ENCODE measurements at regions not wholly inside any gene's neighbourhood (a gene's known extent, or its start where the extent isn't known, plus 50 kb on each side); places are given as distances from the start of the nearest gene placed in this dataset.

DNA sequence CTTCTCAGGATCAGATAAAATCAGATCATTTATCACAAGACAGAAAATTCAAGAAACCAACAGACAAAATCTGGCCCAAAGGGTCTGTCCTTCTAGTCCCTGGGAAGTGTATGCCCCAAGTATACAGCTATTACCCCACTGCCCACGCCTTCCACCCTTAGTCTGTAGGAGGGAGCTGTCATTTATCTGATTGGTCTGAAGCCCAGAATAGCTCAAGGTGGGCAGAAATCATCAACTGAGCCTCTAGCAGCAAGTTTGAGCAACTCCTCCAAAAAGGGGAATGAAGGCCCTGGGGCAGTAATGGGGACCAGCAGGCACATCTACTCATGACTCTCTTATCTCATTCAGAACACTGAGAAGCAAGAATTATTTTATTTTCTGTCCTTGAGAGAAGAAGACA is 126.9 kb downstream of the MATN1 start:
- H3K4me3 ChIP-seq (ENCODE audit: low read depth, low read length), result no peak overlapping the region
- TF ChIP-seq, protein P1, sequence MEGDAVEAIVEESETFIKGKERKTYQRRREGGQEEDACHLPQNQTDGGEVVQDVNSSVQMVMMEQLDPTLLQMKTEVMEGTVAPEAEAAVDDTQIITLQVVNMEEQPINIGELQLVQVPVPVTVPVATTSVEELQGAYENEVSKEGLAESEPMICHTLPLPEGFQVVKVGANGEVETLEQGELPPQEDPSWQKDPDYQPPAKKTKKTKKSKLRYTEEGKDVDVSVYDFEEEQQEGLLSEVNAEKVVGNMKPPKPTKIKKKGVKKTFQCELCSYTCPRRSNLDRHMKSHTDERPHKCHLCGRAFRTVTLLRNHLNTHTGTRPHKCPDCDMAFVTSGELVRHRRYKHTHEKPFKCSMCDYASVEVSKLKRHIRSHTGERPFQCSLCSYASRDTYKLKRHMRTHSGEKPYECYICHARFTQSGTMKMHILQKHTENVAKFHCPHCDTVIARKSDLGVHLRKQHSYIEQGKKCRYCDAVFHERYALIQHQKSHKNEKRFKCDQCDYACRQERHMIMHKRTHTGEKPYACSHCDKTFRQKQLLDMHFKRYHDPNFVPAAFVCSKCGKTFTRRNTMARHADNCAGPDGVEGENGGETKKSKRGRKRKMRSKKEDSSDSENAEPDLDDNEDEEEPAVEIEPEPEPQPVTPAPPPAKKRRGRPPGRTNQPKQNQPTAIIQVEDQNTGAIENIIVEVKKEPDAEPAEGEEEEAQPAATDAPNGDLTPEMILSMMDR (IDR thresholded peaks at IDR 0.05; ENCODE audit: low read depth, low read length), result no peak

DNA sequence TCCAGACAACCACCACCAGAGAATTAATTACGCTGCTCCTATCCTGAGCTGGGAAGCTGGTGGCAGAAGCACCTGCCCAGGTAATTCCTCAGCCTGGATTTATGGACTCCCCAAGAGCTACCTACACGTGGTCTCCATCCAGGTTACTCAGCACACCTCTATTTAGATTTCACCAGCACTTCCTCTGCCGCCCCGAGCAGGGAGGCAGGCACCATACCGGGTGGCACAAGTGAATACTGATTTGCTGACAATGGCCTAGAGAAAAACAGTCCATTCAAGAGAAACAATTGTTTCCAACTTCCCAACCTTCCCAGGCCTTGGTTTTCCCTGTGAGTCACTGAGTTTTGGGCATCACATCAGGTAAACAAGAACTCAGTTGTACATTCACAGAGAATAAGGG is 134.3 kb downstream of the MATN1 start:
- H3K4me3 ChIP-seq (ENCODE audit: low read depth, low read length), result no peak overlapping the region
- TF ChIP-seq, protein P1 (IDR thresholded peaks at IDR 0.05; ENCODE audit: low read depth, low read length), result no peak

DNA sequence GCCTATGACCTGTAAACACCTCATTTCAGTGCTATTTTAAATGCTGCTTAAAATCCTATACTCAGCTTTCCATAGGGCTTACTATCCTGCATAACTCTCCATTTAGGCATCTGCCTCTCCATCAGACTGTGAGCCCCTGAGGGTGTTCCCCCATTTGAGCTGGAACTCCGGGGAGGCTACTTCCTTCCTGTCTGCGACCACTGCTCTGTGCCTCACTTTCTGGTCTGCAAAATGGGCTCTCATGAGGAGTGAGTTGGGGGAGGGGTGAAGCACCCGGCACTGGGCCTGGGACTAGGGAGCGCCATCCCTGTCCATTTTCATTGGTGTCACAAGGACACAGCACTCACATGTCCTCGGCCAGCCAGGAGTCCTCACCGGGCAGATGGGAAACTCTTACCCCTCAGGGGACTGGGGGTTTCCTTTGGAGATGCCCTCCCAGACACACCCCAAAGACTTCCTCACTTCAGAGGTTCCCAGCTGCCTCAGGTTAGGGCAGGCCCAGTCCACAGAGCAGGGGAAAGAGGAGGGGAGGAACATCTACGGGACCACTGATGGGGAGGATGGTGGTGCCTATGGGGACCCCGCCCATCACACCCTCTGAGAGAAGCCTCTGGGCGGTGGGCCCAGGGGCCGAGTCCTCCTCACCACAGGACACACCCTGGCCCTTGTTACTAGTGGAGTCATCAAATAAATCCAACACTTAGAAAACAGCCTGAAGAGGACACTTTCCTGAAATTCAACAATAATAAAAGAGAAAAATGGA is 134.9 kb downstream of the MATN1 start:
- H3K4me3 ChIP-seq (ENCODE audit: low read depth, low read length), result no peak overlapping the region
- TF ChIP-seq, protein P1 (IDR thresholded peaks at IDR 0.05; ENCODE audit: low read depth, low read length), result no peak

DNA sequence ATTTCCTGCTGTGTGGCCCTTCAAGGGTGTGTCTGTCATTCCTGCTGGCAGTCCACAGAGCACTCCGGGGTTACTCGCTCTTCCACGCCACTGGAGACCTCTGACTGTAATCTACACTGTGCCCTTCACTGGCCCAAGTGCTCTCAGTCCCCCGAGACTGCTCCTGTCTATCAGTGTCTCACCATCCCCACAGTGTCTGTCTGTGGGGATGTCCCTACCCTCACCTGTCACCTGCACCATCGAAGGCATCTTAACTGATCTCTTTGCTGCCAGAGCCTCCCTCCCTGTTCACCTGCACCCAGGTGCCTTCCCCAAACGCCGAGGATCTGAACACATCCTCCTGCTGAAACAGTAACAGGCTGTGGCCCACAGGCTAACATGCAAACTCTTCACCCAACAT is 136.7 kb downstream of the MATN1 start:
- TF ChIP-seq, protein P1 (IDR thresholded peaks at IDR 0.05; ENCODE audit: low read depth, low read length), result no peak
- no peak overlapping the region for H3K4me3 ChIP-seq (ENCODE audit: low read depth, low read length)

DNA sequence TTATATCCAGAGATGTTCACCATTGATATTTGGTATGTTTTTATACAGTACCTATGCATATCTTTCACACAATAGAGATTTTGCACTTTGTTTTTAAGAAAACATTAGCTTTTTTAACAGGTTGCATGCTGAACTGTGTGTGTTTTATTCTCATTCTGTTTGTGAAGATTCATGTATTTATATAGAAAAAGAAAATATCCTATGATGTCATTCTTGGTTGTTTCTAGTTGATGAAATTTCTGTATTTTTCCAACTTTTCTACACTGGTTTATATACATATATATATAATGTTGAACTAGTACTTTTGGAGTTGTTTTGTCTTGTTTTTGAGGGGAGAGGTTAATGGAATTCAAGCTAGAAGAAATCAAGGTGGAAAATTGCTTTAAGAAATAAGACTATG is 143.8 kb downstream of the MATN1 start:
- H3K4me3 ChIP-seq (ENCODE audit: low read depth, low read length), result no peak overlapping the region
- TF ChIP-seq, protein P1 (IDR thresholded peaks at IDR 0.05; ENCODE audit: low read depth, low read length), result no peak

DNA sequence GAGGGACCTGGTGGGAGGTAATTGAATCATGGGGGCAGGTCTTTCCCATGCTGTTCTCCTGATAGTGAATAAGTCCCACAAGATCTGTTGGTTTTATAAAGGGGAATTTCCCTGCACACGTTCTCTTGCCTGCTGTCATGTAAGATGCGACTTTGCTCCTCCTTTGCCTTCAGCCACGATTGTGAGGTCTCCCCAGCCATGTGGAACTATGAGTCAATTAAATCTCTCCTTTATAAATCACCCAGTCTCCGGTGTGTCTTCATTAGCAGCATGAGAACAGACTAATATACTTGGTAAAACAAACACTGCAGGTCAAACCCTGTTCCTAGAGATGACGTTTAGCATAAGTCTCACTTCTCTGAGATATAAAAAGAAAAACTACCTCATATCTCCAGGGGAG is 148.3 kb downstream of the MATN1 start:
- TF ChIP-seq, protein P1 (IDR thresholded peaks at IDR 0.05; ENCODE audit: low read depth, low read length), result no peak
- H3K4me3 ChIP-seq (ENCODE audit: low read depth, low read length), result no peak overlapping the region

DNA sequence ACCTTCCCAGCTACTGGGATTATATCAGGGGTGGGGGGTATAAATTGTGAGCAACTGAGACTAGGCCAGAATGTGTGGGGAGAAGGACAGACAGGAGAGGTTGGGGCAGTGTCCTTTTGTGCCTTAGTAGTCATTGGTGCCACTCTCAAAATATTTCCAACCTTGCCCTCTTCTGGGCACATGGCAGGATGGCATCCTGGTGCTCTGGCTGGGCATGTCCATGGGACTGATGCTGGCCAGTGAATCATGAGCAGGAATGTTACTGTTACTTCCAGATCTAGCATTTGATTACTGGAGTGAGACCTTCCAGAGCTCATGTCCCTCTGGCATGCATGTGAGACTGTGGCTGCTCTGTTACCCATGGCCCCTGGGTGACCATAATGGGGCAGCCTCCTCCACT is 151.2 kb downstream of the MATN1 start:
- TF ChIP-seq, protein P1 (IDR thresholded peaks at IDR 0.05; ENCODE audit: low read depth, low read length), result no peak
- H3K4me3 ChIP-seq (ENCODE audit: low read depth, low read length), result no peak overlapping the region

Data from WI38 (cell line).